BLaER1 (cell line): ENCODE measurements at regions not wholly inside any gene's neighbourhood (a gene's known extent, or its start where the extent isn't known, plus 50 kb on each side); places are given as distances from the start of the nearest gene placed in this dataset.

Experiments used
- H3K27ac ChIP-seq: shearing (Covaris generic); formaldehyde crosslinking; 2 replicates; pipeline ENCODE4 v1.8.1; 2022
- H3K27me3 ChIP-seq: shearing (Covaris generic); formaldehyde crosslinking; 2 replicates; pipeline ENCODE4 v1.8.1; 2022
- H3K36me3 ChIP-seq: shearing (Covaris generic); formaldehyde crosslinking; 2 replicates; pipeline ENCODE4 v1.8.1; 2022
- H3K4me1 ChIP-seq: shearing (Covaris generic); formaldehyde crosslinking; 2 replicates; pipeline ENCODE4 v1.8.1; 2022
- H3K4me2 ChIP-seq: shearing (Covaris generic); formaldehyde crosslinking; 2 replicates; pipeline ENCODE4 v1.8.1; 2022
- H3K4me3 ChIP-seq: shearing (Covaris generic); formaldehyde crosslinking; 2 replicates; pipeline ENCODE4 v1.8.1; 2022
- H3K9ac ChIP-seq: shearing (Covaris generic); formaldehyde crosslinking; 2 replicates; pipeline ENCODE4 v1.8.1; 2022
- H3K9me3 ChIP-seq: shearing (Covaris generic); formaldehyde crosslinking; 2 replicates; pipeline ENCODE4 v1.8.1; 2022
- H4K20me1 ChIP-seq: shearing (Covaris generic); formaldehyde crosslinking; 2 replicates; pipeline ENCODE4 v1.8.1; 2022
- Cebpa-rat ChIP-seq: shearing (Covaris generic); IDR thresholded peaks from 2 replicates; pipeline ENCODE4 v1.8.1; 2022

GRCh38 chrX:73266766-73267165 lies 52.1 kb upstream of the NAP1L2 start:
- Histone ChIP-seq H4K20me1 (0 out of 2 replicates have a peak, but pooled peaks cover 9% of the 10 kb centered on the region), H3K4me2 (no peak overlapping the region), H3K36me3 (no peaks in the 10 kb centered on the region), H3K9ac (no peak overlapping the region), H3K27me3 (peaks cover 82% of the 10 kb centered on the region), H3K27ac (no peak overlapping the region), H3K4me1 (peaks cover 7% of the 10 kb centered on the region; the same call in 1 of the 2 replicates), H3K9me3 (no peaks in the 10 kb centered on the region), H3K4me3 (no peak overlapping the region)
- TF ChIP-seq Cebpa-rat: no peak
